ENCODE measurements at regions not wholly inside any gene's neighbourhood (a gene's known extent, or its start where the extent isn't known, plus 50 kb on each side); places are given as distances from the start of the nearest gene placed in this dataset.

DNA sequence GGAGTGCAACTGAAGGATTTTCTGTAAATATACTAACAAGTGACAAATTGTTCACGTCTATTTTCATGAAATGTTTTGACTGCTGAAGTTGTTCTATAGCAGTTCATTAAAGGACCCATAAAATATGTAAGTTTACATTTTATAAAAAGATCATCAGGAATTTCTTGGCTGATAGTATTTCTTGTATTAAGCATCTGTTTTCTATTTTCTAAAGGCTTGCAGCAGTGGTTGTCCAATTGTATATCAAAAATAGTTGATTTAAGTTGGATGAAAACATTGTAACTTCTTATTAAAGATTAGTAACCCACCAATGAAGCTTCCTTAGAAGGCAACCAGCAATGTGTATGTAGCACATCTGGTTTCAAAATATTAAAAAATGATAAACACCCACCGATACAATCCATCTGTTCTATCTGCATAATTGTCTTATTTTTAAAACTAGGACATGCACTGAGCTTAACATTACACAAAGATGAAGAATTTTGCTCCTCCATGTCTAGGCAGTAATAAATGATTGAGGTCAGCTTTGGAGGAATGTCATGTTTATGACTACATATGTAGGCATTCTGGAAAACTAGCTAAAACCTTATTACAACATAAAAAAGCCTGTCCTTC, 301.3 kb upstream of the TCF21 start:
- no peak overlapping the region for H3K27ac Mint-ChIP-seq (ENCODE audit: unreplicated experiment)
- CTCF ChIA-PET = no interaction called here

DNA sequence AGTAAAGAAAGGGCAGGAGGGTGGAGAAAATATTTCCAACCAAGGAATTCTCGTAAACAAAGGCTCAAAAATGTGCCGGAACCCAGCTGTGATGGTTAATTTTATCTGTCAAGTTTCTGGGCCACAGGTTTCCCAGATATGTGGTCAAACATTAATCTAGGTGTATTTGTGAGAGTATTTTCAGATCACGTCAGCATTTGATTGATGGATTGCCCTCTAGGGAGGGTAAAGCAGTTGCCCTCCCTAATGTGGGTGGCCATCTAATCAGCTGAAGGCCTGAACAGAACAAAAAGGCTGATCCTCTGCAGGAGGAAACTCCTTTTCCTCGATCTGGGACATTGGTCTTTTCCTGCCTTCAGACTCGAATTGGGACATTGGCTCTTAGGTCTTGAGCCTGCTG, 298.7 kb upstream of the TCF21 start:
- TF ChIP-seq CTCF (IDR thresholded peaks at IDR 0.05; ENCODE audit: insufficient read depth in 1 of 2, low read depth in 1 of 2, low read length in 1 of 2, severe bottlenecking in 1 of 2, unreplicated experiment in 1 of 2) = no peak
- no TSS peak for BruUV-seq (replicated peaks)
- no peaks in the 10 kb centered on the region for H3K36me3 ChIP-seq (ENCODE audit: control insufficient read depth, insufficient read depth, low read length)
- Mint-ChIP-seq H3K27me3 (ENCODE audit: insufficient read depth, unreplicated experiment) (no peaks in the 10 kb centered on the region), H3K27ac (ENCODE audit: unreplicated experiment) (no peak overlapping the region), H3K4me1 (ENCODE audit: low read depth, unreplicated experiment) (peaks cover 22% of the 10 kb centered on the region), H3K9me3 (ENCODE audit: unreplicated experiment) (peaks cover 16% of the 10 kb centered on the region), H3K4me3 (ENCODE audit: unreplicated experiment) (no peak overlapping the region), H3K36me3 (ENCODE audit: insufficient read depth, unreplicated experiment) (peaks cover 5% of the 10 kb centered on the region)
- ChIA-PET CTCF (no interaction called here), POLR2A (no interaction called here)
- H3K4me1 ChIP-seq = peaks cover 26% of the 10 kb centered on the region
- no peak overlapping the region for H3K4me3 ChIP-seq (ENCODE audit: low read depth, low read length)
- H3K27me3 ChIP-seq (replicated peaks; ENCODE audit: control insufficient read depth, insufficient read depth, low read length) = no peaks in the 10 kb centered on the region
- intact Hi-C loops (cut with micrococcal nuclease; ENCODE audit: unreplicated experiment) = loop anchor here (1.0 kb wide), 1 partner anchor 19 kb away; no protein-coding TSS in a partner anchor
- peak in 1 of 2 experiments; percentile 10 for DNase-seq
- no peaks in the 10 kb centered on the region for H3K9me3 ChIP-seq

More for the DNA sequence above, 301.3 kb upstream of the TCF21 start:
- H3K4me3 Mint-ChIP-seq (ENCODE audit: unreplicated experiment) = no peak overlapping the region
- no TSS peak for BruUV-seq (replicated peaks)
- intact Hi-C loops (cut with micrococcal nuclease; ENCODE audit: unreplicated experiment) = no loop called here
- DNase-seq = no peak
- POLR2A ChIA-PET = no interaction called here
- H3K27me3 ChIP-seq (replicated peaks; ENCODE audit: control insufficient read depth, insufficient read depth, low read length) = no peaks in the 10 kb centered on the region
- H3K9me3 Mint-ChIP-seq (ENCODE audit: unreplicated experiment) = peaks cover 16% of the 10 kb centered on the region
- peaks cover 26% of the 10 kb centered on the region for H3K4me1 ChIP-seq
- peaks cover 5% of the 10 kb centered on the region for H3K36me3 Mint-ChIP-seq (ENCODE audit: insufficient read depth, unreplicated experiment)
- TF ChIP-seq CTCF (IDR thresholded peaks at IDR 0.05; ENCODE audit: insufficient read depth in 1 of 2, low read depth in 1 of 2, low read length in 1 of 2, severe bottlenecking in 1 of 2, unreplicated experiment in 1 of 2) = no peak
- peaks cover 28% of the 10 kb centered on the region for H3K4me1 Mint-ChIP-seq (ENCODE audit: low read depth, unreplicated experiment)
- no peaks in the 10 kb centered on the region for H3K36me3 ChIP-seq (ENCODE audit: control insufficient read depth, insufficient read depth, low read length)
- H3K4me3 ChIP-seq (ENCODE audit: low read depth, low read length) = no peak overlapping the region
- H3K9me3 ChIP-seq = no peaks in the 10 kb centered on the region
- no peaks in the 10 kb centered on the region for H3K27me3 Mint-ChIP-seq (ENCODE audit: insufficient read depth, unreplicated experiment)

DNA sequence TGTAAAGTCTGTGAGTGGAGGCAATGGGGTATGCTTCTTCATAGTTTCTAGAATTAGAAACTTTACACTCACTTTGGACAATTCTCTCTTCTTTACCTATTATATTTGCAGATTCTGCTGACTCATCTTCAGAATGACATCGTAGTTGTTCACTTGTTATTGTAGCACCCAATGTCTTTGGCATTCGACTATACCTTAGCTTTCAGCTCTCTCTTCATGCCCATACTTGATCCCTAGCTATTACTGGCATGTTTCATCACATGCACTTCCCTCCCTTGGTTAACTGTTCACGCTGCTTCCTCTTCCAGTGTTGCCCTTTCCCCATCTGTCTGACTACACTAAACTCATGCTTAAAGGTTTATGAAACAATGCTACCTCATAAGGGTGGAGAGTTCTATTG, 298.1 kb upstream of the TCF21 start:
- ChIA-PET POLR2A (no interaction called here), CTCF (no interaction called here)
- H3K27ac Mint-ChIP-seq (ENCODE audit: unreplicated experiment) = no peak overlapping the region
- no peak for TF ChIP-seq CTCF (IDR thresholded peaks at IDR 0.05; ENCODE audit: insufficient read depth in 1 of 2, low read depth in 1 of 2, low read length in 1 of 2, severe bottlenecking in 1 of 2, unreplicated experiment in 1 of 2)
- TSS peak; percentile 91 for BruUV-seq (replicated peaks)
- Histone ChIP-seq H3K4me3 (ENCODE audit: low read depth, low read length) (no peak overlapping the region), H3K27me3 (replicated peaks; ENCODE audit: control insufficient read depth, insufficient read depth, low read length) (no peaks in the 10 kb centered on the region), H3K9me3 (no peaks in the 10 kb centered on the region), H3K4me1 (peaks cover 21% of the 10 kb centered on the region), H3K36me3 (ENCODE audit: control insufficient read depth, insufficient read depth, low read length) (no peaks in the 10 kb centered on the region)
- no peaks in the 10 kb centered on the region for H3K27me3 Mint-ChIP-seq (ENCODE audit: insufficient read depth, unreplicated experiment)
- DNase-seq = no peak
- H3K4me3 Mint-ChIP-seq (ENCODE audit: unreplicated experiment) = no peak overlapping the region
- H3K36me3 Mint-ChIP-seq (ENCODE audit: insufficient read depth, unreplicated experiment) = peaks cover 5% of the 10 kb centered on the region
- H3K9me3 Mint-ChIP-seq (ENCODE audit: unreplicated experiment) = peaks cover 16% of the 10 kb centered on the region
- H3K4me1 Mint-ChIP-seq (ENCODE audit: low read depth, unreplicated experiment) = peaks cover 16% of the 10 kb centered on the region
- intact Hi-C loops (cut with micrococcal nuclease; ENCODE audit: unreplicated experiment) = loop anchor here (1.0 kb wide), 1 partner anchor 18 kb away; no protein-coding TSS in a partner anchor

Data from Caco-2 (cell line).